ENCODE measurements at regions not wholly inside any gene's neighbourhood (a gene's known extent, or its start where the extent isn't known, plus 50 kb on each side); places are given as distances from the start of the nearest gene placed in this dataset.

DNA sequence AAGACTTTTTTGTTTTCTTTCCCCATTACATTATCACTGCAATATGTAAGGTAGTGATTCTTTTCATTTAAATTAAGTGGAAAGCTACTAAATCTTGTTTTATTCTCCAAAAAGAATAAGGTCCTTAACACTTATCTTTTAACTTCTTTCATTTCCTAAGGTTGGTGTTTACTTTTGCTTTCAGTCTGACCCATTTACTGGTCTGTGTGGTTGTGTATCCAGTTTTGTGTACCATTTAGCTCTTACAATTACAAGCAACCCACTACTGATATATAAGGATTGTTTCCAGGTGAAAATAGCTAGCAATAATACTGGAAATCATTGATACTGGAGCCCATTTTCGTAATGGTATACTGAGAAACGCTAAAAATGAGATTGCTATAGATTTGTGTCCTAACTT lies 123.1 kb upstream of the CXorf66 start:
- CTCF ChIA-PET = interaction anchor here (0.5 kb wide), 1 partner anchor 37 kb away, joined by 3 read pairs; no protein-coding TSS in a partner anchor
- H3K4me1 Mint-ChIP-seq = peaks cover 16% of the 10 kb centered on the region
- no peaks in the 10 kb centered on the region for H3K9me3 Mint-ChIP-seq
- H3K4me3 Mint-ChIP-seq = no peak overlapping the region
- DNase-seq (ENCODE audit: low spot score) (no peak), ATAC-seq (no peak)
- H3K27me3 Mint-ChIP-seq (ENCODE audit: low read depth) = peaks cover 17% of the 10 kb centered on the region
- POLR2A ChIA-PET = no interaction called here
- H3K27ac Mint-ChIP-seq = no peak overlapping the region
- TF ChIP-seq, protein P1, sequence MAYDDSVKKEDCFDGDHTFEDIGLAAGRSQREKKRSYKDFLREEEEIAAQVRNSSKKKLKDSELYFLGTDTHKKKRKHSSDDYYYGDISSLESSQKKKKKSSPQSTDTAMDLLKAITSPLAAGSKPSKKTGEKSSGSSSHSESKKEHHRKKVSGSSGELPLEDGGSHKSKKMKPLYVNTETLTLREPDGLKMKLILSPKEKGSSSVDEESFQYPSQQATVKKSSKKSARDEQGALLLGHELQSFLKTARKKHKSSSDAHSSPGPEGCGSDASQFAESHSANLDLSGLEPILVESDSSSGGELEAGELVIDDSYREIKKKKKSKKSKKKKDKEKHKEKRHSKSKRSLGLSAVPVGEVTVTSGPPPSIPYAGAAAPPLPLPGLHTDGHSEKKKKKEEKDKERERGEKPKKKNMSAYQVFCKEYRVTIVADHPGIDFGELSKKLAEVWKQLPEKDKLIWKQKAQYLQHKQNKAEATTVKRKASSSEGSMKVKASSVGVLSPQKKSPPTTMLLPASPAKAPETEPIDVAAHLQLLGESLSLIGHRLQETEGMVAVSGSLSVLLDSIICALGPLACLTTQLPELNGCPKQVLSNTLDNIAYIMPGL (CRISPR knock-in tag; IDR thresholded peaks at IDR 0.05) = no peak
- no peak for TF ChIP-seq ATF1 (CRISPR knock-in tag; IDR thresholded peaks at IDR 0.05)
- TF ChIP-seq GRHL2 (CRISPR knock-in tag; IDR thresholded peaks at IDR 0.05; ENCODE audit: insufficient replicate concordance, severe bottlenecking) = no peak
- no peak for TF ChIP-seq ZNF263 (CRISPR knock-in tag; IDR thresholded peaks at IDR 0.05; ENCODE audit: low read depth)
- TF ChIP-seq, protein P2, sequence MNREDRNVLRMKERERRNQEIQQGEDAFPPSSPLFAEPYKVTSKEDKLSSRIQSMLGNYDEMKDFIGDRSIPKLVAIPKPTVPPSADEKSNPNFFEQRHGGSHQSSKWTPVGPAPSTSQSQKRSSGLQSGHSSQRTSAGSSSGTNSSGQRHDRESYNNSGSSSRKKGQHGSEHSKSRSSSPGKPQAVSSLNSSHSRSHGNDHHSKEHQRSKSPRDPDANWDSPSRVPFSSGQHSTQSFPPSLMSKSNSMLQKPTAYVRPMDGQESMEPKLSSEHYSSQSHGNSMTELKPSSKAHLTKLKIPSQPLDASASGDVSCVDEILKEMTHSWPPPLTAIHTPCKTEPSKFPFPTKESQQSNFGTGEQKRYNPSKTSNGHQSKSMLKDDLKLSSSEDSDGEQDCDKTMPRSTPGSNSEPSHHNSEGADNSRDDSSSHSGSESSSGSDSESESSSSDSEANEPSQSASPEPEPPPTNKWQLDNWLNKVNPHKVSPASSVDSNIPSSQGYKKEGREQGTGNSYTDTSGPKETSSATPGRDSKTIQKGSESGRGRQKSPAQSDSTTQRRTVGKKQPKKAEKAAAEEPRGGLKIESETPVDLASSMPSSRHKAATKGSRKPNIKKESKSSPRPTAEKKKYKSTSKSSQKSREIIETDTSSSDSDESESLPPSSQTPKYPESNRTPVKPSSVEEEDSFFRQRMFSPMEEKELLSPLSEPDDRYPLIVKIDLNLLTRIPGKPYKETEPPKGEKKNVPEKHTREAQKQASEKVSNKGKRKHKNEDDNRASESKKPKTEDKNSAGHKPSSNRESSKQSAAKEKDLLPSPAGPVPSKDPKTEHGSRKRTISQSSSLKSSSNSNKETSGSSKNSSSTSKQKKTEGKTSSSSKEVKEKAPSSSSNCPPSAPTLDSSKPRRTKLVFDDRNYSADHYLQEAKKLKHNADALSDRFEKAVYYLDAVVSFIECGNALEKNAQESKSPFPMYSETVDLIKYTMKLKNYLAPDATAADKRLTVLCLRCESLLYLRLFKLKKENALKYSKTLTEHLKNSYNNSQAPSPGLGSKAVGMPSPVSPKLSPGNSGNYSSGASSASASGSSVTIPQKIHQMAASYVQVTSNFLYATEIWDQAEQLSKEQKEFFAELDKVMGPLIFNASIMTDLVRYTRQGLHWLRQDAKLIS (CRISPR knock-in tag; IDR thresholded peaks at IDR 0.05; ENCODE audit: borderline replicate concordance) = no peak
- no peak for TF ChIP-seq TEAD4 (CRISPR knock-in tag; IDR thresholded peaks at IDR 0.05)
- TF ChIP-seq, protein P3, sequence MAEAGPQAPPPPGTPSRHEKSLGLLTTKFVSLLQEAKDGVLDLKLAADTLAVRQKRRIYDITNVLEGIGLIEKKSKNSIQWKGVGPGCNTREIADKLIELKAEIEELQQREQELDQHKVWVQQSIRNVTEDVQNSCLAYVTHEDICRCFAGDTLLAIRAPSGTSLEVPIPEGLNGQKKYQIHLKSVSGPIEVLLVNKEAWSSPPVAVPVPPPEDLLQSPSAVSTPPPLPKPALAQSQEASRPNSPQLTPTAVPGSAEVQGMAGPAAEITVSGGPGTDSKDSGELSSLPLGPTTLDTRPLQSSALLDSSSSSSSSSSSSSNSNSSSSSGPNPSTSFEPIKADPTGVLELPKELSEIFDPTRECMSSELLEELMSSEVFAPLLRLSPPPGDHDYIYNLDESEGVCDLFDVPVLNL (CRISPR knock-in tag; IDR thresholded peaks at IDR 0.05; ENCODE audit: borderline replicate concordance, low read depth) = no peak
- TF ChIP-seq, protein P4, sequence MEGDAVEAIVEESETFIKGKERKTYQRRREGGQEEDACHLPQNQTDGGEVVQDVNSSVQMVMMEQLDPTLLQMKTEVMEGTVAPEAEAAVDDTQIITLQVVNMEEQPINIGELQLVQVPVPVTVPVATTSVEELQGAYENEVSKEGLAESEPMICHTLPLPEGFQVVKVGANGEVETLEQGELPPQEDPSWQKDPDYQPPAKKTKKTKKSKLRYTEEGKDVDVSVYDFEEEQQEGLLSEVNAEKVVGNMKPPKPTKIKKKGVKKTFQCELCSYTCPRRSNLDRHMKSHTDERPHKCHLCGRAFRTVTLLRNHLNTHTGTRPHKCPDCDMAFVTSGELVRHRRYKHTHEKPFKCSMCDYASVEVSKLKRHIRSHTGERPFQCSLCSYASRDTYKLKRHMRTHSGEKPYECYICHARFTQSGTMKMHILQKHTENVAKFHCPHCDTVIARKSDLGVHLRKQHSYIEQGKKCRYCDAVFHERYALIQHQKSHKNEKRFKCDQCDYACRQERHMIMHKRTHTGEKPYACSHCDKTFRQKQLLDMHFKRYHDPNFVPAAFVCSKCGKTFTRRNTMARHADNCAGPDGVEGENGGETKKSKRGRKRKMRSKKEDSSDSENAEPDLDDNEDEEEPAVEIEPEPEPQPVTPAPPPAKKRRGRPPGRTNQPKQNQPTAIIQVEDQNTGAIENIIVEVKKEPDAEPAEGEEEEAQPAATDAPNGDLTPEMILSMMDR (IDR thresholded peaks at IDR 0.05) = no peak
- no peak for TF ChIP-seq NR3C1 (CRISPR knock-in tag; conservative IDR thresholded peaks at IDR 0.05; ENCODE audit: low read depth)
- TF ChIP-seq, protein P5, sequence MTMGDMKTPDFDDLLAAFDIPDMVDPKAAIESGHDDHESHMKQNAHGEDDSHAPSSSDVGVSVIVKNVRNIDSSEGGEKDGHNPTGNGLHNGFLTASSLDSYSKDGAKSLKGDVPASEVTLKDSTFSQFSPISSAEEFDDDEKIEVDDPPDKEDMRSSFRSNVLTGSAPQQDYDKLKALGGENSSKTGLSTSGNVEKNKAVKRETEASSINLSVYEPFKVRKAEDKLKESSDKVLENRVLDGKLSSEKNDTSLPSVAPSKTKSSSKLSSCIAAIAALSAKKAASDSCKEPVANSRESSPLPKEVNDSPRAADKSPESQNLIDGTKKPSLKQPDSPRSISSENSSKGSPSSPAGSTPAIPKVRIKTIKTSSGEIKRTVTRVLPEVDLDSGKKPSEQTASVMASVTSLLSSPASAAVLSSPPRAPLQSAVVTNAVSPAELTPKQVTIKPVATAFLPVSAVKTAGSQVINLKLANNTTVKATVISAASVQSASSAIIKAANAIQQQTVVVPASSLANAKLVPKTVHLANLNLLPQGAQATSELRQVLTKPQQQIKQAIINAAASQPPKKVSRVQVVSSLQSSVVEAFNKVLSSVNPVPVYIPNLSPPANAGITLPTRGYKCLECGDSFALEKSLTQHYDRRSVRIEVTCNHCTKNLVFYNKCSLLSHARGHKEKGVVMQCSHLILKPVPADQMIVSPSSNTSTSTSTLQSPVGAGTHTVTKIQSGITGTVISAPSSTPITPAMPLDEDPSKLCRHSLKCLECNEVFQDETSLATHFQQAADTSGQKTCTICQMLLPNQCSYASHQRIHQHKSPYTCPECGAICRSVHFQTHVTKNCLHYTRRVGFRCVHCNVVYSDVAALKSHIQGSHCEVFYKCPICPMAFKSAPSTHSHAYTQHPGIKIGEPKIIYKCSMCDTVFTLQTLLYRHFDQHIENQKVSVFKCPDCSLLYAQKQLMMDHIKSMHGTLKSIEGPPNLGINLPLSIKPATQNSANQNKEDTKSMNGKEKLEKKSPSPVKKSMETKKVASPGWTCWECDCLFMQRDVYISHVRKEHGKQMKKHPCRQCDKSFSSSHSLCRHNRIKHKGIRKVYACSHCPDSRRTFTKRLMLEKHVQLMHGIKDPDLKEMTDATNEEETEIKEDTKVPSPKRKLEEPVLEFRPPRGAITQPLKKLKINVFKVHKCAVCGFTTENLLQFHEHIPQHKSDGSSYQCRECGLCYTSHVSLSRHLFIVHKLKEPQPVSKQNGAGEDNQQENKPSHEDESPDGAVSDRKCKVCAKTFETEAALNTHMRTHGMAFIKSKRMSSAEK (CRISPR knock-in tag; IDR thresholded peaks at IDR 0.05; ENCODE audit: borderline replicate concordance) = no peak
- TF ChIP-seq ZNF121 (CRISPR knock-in tag; IDR thresholded peaks at IDR 0.05) = no peak
- TF ChIP-seq SMAD4 (CRISPR knock-in tag; IDR thresholded peaks at IDR 0.05) = no peak
- TF ChIP-seq, protein P6, sequence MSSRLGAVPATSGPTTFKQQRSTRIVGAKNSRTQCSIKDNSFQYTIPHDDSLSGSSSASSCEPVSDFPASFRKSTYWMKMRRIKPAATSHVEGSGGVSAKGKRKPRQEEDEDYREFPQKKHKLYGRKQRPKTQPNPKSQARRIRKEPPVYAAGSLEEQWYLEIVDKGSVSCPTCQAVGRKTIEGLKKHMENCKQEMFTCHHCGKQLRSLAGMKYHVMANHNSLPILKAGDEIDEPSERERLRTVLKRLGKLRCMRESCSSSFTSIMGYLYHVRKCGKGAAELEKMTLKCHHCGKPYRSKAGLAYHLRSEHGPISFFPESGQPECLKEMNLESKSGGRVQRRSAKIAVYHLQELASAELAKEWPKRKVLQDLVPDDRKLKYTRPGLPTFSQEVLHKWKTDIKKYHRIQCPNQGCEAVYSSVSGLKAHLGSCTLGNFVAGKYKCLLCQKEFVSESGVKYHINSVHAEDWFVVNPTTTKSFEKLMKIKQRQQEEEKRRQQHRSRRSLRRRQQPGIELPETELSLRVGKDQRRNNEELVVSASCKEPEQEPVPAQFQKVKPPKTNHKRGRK (CRISPR knock-in tag; IDR thresholded peaks at IDR 0.05; ENCODE audit: borderline replicate concordance) = no peak
- TF ChIP-seq ZNF416 (CRISPR knock-in tag; IDR thresholded peaks at IDR 0.05) = no peak
- TF ChIP-seq, protein P7, sequence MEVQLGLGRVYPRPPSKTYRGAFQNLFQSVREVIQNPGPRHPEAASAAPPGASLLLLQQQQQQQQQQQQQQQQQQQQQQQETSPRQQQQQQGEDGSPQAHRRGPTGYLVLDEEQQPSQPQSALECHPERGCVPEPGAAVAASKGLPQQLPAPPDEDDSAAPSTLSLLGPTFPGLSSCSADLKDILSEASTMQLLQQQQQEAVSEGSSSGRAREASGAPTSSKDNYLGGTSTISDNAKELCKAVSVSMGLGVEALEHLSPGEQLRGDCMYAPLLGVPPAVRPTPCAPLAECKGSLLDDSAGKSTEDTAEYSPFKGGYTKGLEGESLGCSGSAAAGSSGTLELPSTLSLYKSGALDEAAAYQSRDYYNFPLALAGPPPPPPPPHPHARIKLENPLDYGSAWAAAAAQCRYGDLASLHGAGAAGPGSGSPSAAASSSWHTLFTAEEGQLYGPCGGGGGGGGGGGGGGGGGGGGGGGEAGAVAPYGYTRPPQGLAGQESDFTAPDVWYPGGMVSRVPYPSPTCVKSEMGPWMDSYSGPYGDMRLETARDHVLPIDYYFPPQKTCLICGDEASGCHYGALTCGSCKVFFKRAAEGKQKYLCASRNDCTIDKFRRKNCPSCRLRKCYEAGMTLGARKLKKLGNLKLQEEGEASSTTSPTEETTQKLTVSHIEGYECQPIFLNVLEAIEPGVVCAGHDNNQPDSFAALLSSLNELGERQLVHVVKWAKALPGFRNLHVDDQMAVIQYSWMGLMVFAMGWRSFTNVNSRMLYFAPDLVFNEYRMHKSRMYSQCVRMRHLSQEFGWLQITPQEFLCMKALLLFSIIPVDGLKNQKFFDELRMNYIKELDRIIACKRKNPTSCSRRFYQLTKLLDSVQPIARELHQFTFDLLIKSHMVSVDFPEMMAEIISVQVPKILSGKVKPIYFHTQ (CRISPR knock-in tag; IDR thresholded peaks at IDR 0.05) = no peak
- no peak for TF ChIP-seq SP1 (CRISPR knock-in tag; conservative IDR thresholded peaks at IDR 0.05)
- no peak for TF ChIP-seq KAT7 (CRISPR knock-in tag; IDR thresholded peaks at IDR 0.05; ENCODE audit: borderline replicate concordance)
- H3K36me3 Mint-ChIP-seq = no peaks in the 10 kb centered on the region

Measured in WTC11 (cell line).